Medulla oblongata (tissue), 1 donor: ENCODE measurements at regions not wholly inside any gene's neighbourhood (a gene's known extent, or its start where the extent isn't known, plus 50 kb on each side); places are given as distances from the start of the nearest gene placed in this dataset.

ENCODE experiments used
- DNase-seq: peaks from one replicate; pipeline ENCODE4 v3.0.0-alpha.2; 2015; ENCODE audit errors: extremely low spot score

DNA sequence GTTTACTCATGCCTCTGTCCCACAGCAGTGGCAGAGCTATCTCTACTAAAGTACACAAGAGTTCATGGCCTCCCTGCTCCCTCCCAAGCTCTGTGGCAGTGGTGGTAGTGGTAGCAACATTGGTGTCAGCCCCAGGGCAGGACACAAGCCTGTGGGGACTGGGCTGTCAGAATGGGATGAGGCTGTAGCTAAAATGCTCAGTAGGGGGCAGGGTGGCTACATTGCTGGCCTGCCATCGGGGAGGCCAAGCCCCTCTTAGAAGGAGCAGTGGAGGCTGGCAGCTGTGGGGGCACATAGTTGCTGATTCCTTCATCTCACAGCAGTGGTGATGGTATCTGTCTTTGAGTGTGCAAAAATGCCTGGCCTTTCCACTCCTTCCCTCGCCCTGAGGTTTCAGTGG is 461.7 kb downstream of the PCDH18 start:
- DNase-seq = no peak

- no peak for DNase-seq
Observed at GRCh38 chr4:137069473-137069872, 462.8 kb downstream of the PCDH18 start.

- no peak for DNase-seq
Observed at GRCh38 chr4:137067735-137068134, 464.6 kb downstream of the PCDH18 start.

DNA sequence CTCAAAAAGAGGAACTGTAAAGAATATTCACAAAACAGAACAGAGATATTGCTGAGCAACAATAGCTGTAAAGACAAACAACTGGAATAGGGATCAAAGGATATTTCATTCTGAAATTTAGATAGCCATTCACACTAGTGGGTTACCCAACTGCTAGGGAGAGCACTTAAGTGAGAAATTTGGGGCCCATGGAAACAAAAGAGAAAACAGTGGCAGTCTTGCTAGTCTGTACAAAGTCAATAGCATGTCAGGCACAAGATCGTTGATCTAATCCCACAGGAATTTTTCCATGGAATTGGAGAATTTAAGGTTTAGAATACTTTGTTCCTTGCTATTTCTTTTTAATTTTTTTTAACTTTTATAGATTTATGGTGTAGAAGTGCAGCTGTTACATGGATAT is 467.0 kb downstream of the PCDH18 start:
- no peak for DNase-seq

GRCh38 chr4:137063961-137064360 is 468.3 kb downstream of the PCDH18 start:
- no peak for DNase-seq

DNA sequence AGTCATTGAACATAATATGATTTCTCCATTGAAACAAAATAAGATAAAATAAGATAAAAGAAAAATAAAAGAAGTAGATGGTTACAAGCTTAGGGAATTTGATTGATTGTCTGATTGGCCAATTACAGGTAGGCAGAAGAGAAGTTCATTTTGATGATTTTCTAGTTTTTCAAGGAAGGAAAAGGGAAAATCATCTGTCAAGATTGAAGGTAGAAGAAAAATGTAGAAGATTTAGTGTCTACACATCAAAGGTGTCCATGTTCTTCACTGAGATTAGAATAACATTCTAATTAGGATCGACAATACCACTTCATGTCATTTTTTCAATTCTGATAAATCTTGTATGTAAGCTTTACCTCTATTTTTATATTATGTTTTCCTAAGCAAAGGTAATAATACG is 489.1 kb downstream of the PCDH18 start:
- DNase-seq = no peak

GRCh38 chr4:137039370-137039769 is 492.9 kb downstream of the PCDH18 start:
- no peak for DNase-seq

GRCh38 chr4:137032222-137032621 is 500.1 kb downstream of the PCDH18 start:
- DNase-seq = no peak

DNA sequence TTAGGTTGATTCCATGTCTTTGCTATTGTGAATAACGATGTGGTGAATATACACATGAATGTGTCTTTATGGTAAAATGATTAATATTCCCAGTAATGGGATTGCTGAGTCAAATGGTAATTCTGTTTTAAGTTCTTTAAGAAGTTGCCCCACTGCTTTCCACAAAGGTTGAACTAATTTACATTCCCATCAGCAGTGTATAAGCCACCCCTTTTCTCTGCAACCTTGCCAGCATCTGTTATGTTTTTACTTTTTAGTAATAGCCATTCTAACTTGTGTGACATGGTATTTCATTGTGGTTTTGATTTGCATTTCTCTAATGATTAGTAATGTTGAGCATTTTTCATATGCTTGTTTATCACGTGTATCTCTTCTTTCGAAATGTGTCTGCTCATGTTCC is 503.3 kb downstream of the PCDH18 start:
- no peak for DNase-seq

DNA sequence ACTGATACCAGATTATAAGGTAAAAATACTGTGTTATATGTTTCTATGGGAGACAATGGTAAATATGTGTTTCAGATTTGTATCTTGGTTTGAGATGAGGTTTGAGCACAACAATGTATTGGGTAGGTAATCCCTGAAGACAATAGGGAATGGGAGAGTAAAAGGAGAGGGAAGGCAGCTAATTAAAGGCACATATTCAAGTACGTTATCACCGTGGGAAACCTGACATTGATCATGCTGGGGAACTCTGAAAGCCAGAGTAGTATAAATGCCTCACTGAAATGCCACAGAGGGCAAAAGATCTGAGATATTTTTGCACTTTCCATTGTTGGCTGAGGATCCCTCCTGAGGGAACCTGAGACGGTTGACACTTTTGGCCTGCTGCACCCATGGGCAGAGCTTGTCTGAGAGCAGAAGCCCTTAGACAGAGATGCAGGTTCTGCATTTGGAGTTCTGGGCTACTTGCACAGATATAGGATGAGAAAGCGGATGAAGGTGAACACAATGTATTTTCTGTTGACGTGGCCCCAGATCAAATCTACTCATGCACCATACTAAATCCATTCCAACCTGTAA is 506.7 kb downstream of the PCDH18 start:
- no peak for DNase-seq

- DNase-seq = no peak
Observed at GRCh38 chr4:137015426-137016409, 516.6 kb downstream of the PCDH18 start.

GRCh38 chr4:137000432-137000831 is 531.9 kb downstream of the PCDH18 start:
- no peak for DNase-seq

- DNase-seq = no peak
Observed at GRCh38 chr4:136992032-136992431, 540.3 kb downstream of the PCDH18 start.

- no peak for DNase-seq
Observed at GRCh38 chr4:136985683-136986082, 546.6 kb downstream of the PCDH18 start.

DNA sequence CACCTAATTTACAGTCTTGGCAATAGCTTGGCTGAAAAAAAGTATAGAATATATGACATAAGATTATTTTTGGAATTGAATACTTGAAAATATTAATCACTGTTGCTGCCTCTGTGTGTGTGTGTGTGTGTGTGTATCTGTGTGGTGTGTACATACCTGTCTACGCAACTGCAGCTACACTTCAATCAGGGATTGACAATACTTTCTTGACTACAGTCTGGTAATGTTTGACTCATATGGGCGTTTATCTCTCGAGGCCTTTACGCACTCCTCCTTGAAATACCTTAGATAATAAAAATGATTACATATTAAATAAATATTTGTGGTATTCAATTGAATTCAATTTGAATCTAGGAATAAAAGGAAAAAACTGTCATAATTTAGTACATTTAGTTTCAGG is 565.2 kb downstream of the PCDH18 start:
- no peak for DNase-seq

- DNase-seq = no peak
Observed at GRCh38 chr4:136965478-136965877, 566.8 kb downstream of the PCDH18 start.

GRCh38 chr4:136962868-136963267 is 569.4 kb downstream of the PCDH18 start:
- DNase-seq = no peak

DNA sequence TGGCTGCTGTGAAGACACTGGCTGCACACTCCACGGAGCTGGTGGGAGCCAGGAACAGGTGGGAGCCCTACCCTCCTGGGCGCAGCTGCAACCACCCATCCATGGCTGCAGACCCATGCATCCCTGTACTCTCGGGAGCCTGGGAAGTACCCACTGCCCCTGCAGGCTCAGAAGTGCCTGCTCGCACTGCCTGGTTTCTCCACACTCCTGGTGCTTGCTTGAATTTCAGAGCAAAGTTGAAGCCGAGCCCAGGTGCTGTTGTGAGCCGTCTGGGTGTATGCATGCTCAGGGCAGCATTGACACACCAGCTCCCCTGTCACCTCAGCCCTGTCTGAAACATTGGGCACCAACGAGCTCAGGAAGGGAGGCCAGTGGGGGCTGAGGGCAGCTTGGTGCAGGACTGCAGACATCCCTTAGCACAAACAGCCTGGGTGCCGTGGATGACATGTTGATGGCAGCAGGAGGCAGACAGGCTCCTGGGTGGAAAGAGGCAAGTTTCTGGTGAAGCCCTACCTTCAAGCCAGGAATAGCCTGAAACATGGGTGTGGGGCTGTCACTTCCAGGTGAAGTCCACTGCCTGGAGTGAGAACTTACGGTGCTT is 585.9 kb downstream of the PCDH18 start:
- DNase-seq = no peak

DNA sequence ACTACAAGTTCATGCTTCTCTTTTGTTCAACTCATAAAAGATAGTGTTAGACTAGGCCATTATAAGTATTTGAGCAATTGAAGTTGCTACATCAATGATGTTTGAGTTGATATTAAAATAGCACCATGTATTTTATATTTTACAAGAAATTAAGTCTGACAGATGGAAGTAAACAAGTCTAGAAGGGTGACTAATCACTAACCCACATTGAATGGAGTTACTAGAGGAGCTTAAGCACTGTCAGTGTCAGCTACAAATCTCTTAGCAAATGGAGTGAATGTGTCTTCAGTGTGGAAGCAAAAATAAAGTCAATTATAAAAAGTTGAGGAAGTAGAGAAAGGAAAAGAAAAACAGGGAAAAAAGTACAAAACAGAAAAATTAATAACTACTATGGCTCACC is 592.5 kb downstream of the PCDH18 start:
- no peak for DNase-seq

GRCh38 chr4:136935871-136936270 is 596.4 kb downstream of the PCDH18 start:
- no peak for DNase-seq

DNA sequence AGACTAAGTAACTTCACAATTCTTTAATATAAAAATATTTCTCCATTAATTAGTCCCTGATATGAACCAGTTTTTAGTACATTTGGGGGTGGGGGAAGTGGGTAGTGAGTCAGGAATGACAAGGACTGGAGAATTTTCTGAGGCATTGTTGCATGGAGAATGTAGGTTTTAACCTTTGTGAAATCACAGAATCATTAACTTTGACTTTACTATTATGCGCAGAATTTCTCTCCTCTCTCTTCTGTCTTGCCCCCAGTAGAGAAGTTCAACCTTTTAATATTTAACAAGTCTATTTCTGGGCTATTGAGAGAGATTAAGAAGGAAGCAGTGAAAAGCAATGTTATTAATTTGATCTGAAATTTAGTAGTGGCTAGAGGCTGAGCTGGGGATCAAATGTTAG is 597.0 kb downstream of the PCDH18 start:
- no peak for DNase-seq

DNA sequence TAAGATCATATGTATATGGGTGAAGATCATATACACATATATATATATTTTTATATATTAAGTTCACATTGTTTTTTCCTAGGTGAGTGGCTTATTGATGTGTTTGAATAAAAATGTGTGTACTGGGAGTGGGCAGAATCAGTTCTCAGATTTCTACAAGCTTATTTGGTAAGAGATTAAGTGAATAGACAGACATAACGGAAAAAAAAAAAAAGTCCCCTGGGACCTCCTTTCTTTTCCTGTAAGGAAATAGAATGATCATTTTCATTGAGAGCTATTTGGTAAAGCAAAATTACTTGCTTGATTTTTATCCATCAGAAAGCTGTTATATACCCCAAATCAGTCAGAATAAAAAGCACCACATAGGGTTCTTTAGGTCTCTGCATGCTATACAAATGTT is 597.7 kb downstream of the PCDH18 start:
- no peak for DNase-seq

DNA sequence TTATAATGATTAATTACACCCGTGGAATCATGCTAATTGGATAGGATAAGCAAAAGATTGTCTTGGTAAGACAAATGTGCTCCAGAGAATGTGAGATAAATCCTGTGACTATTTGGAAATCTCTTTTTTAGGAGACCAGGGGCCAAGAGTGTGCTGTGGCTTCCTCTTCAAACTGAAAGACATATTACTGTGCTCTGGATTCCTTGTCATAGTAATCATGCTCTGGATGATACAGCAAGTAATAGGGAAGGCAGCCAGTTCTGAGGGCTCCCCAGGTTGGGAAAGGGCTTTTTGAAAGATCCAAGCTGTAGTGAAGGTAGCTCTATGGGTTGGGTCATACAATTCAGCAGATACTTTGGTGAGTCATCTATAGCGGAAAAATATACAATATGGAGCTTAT is 600.5 kb downstream of the PCDH18 start:
- no peak for DNase-seq
